ENCODE measurements at regions not wholly inside any gene's neighbourhood (a gene's known extent, or its start where the extent isn't known, plus 50 kb on each side); places are given as distances from the start of the nearest gene placed in this dataset.

GRCh38 chr17:79515110-79515509 is 95.7 kb downstream of the RBFOX3 start:
- H3K27ac ChIP-seq (ENCODE audit: low read depth, low read length) = no peak overlapping the region
- no peaks in the 10 kb centered on the region for H3K36me3 ChIP-seq (ENCODE audit: control insufficient read depth in 3 of 3, insufficient read depth in 3 of 3, low read length in 3 of 3)
- H3K4me1 ChIP-seq (ENCODE audit: control insufficient read depth in 3 of 3, insufficient read depth in 3 of 3, low read length in 3 of 3) = no peaks in the 10 kb centered on the region
- peaks cover 0 to 2% (median 0%) of the 10 kb centered on the region in 3 donors for H3K9me3 ChIP-seq (ENCODE audit: control insufficient read depth in 3 of 3, low read length in 3 of 3)
- peaks cover 32 to 50% (median 42%) of the 10 kb centered on the region in 3 donors for H3K27me3 ChIP-seq (ENCODE audit: control insufficient read depth in 3 of 3, insufficient read depth in 3 of 3, low read length in 3 of 3)
- no peak overlapping the region for H3K4me3 ChIP-seq (ENCODE audit: low read length in 3 of 3)
- H3K9ac ChIP-seq (ENCODE audit: low read depth in 1 of 3, low read length in 3 of 3) = no peak overlapping the region

GRCh38 chr17:79513820-79514535 is 96.9 kb downstream of the RBFOX3 start:
- Histone ChIP-seq H3K27ac (ENCODE audit: low read depth, low read length) (no peak overlapping the region), H3K27me3 (ENCODE audit: control insufficient read depth in 3 of 3, insufficient read depth in 3 of 3, low read length in 3 of 3) (peaks cover 23 to 44% (median 41%) of the 10 kb centered on the region in 3 donors), H3K9ac (ENCODE audit: low read depth in 1 of 3, low read length in 3 of 3) (no peak overlapping the region), H3K9me3 (ENCODE audit: control insufficient read depth in 3 of 3, low read length in 3 of 3) (peaks cover 0 to 2% (median 0%) of the 10 kb centered on the region in 3 donors), H3K36me3 (ENCODE audit: control insufficient read depth in 3 of 3, insufficient read depth in 3 of 3, low read length in 3 of 3) (no peaks in the 10 kb centered on the region), H3K4me1 (ENCODE audit: control insufficient read depth in 3 of 3, insufficient read depth in 3 of 3, low read length in 3 of 3) (no peaks in the 10 kb centered on the region), H3K4me3 (ENCODE audit: low read length in 3 of 3) (no peak overlapping the region)

- peaks cover 0 to 2% (median 0%) of the 10 kb centered on the region in 3 donors for H3K9me3 ChIP-seq (ENCODE audit: control insufficient read depth in 3 of 3, low read length in 3 of 3)
- no peak overlapping the region for H3K27ac ChIP-seq (ENCODE audit: low read depth, low read length)
- H3K36me3 ChIP-seq (ENCODE audit: control insufficient read depth in 3 of 3, insufficient read depth in 3 of 3, low read length in 3 of 3) = no peaks in the 10 kb centered on the region
- H3K9ac ChIP-seq (ENCODE audit: low read depth in 1 of 3, low read length in 3 of 3) = no peak overlapping the region
- no peaks in the 10 kb centered on the region for H3K4me1 ChIP-seq (ENCODE audit: control insufficient read depth in 3 of 3, insufficient read depth in 3 of 3, low read length in 3 of 3)
- H3K4me3 ChIP-seq (ENCODE audit: low read length in 3 of 3) = no peak overlapping the region
- H3K27me3 ChIP-seq (ENCODE audit: control insufficient read depth in 3 of 3, insufficient read depth in 3 of 3, low read length in 3 of 3) = peaks cover 23 to 43% (median 41%) of the 10 kb centered on the region in 3 donors
Observed at GRCh38 chr17:79513206-79513605, 97.6 kb downstream of the RBFOX3 start.

GRCh38 chr17:79511471-79511870 is 99.4 kb downstream of the RBFOX3 start:
- H3K9ac ChIP-seq (ENCODE audit: low read depth in 1 of 3, low read length in 3 of 3) = no peak overlapping the region
- H3K27ac ChIP-seq (ENCODE audit: low read depth, low read length) = no peak overlapping the region
- H3K9me3 ChIP-seq (ENCODE audit: control insufficient read depth in 3 of 3, low read length in 3 of 3) = peaks cover 0 to 2% (median 0%) of the 10 kb centered on the region in 3 donors
- H3K4me1 ChIP-seq (ENCODE audit: control insufficient read depth in 3 of 3, insufficient read depth in 3 of 3, low read length in 3 of 3) = no peaks in the 10 kb centered on the region
- H3K36me3 ChIP-seq (ENCODE audit: control insufficient read depth in 3 of 3, insufficient read depth in 3 of 3, low read length in 3 of 3) = no peaks in the 10 kb centered on the region
- H3K4me3 ChIP-seq (ENCODE audit: low read length in 3 of 3) = no peak overlapping the region
- peaks cover 23 to 46% (median 40%) of the 10 kb centered on the region in 3 donors for H3K27me3 ChIP-seq (ENCODE audit: control insufficient read depth in 3 of 3, insufficient read depth in 3 of 3, low read length in 3 of 3)

GRCh38 chr17:79510071-79510470 is 100.8 kb downstream of the RBFOX3 start:
- Histone ChIP-seq H3K27ac (ENCODE audit: low read depth, low read length) (no peak overlapping the region), H3K4me3 (ENCODE audit: low read length in 3 of 3) (no peak overlapping the region), H3K9ac (ENCODE audit: low read depth in 1 of 3, low read length in 3 of 3) (no peak overlapping the region), H3K27me3 (ENCODE audit: control insufficient read depth in 3 of 3, insufficient read depth in 3 of 3, low read length in 3 of 3) (peaks cover 14 to 38% (median 34%) of the 10 kb centered on the region in 3 donors), H3K9me3 (ENCODE audit: control insufficient read depth in 3 of 3, low read length in 3 of 3) (peaks cover 0 to 2% (median 0%) of the 10 kb centered on the region in 3 donors), H3K4me1 (ENCODE audit: control insufficient read depth in 3 of 3, insufficient read depth in 3 of 3, low read length in 3 of 3) (no peaks in the 10 kb centered on the region), H3K36me3 (ENCODE audit: control insufficient read depth in 3 of 3, insufficient read depth in 3 of 3, low read length in 3 of 3) (no peaks in the 10 kb centered on the region)

- H3K27ac ChIP-seq (ENCODE audit: low read depth, low read length) = no peak overlapping the region
- H3K4me3 ChIP-seq (ENCODE audit: low read length in 3 of 3) = no peak overlapping the region
- H3K9ac ChIP-seq (ENCODE audit: low read depth in 1 of 3, low read length in 3 of 3) = no peak overlapping the region
- H3K9me3 ChIP-seq (ENCODE audit: control insufficient read depth in 3 of 3, low read length in 3 of 3) = peaks cover 0 to 2% (median 0%) of the 10 kb centered on the region in 3 donors
- peaks cover 8 to 33% (median 28%) of the 10 kb centered on the region in 3 donors for H3K27me3 ChIP-seq (ENCODE audit: control insufficient read depth in 3 of 3, insufficient read depth in 3 of 3, low read length in 3 of 3)
- H3K36me3 ChIP-seq (ENCODE audit: control insufficient read depth in 3 of 3, insufficient read depth in 3 of 3, low read length in 3 of 3) = no peaks in the 10 kb centered on the region
- H3K4me1 ChIP-seq (ENCODE audit: control insufficient read depth in 3 of 3, insufficient read depth in 3 of 3, low read length in 3 of 3) = no peaks in the 10 kb centered on the region
Observed at GRCh38 chr17:79509490-79509889, 101.4 kb downstream of the RBFOX3 start.

- Histone ChIP-seq H3K36me3 (ENCODE audit: control insufficient read depth in 3 of 3, insufficient read depth in 3 of 3, low read length in 3 of 3) (no peaks in the 10 kb centered on the region), H3K27ac (ENCODE audit: low read depth, low read length) (no peak overlapping the region), H3K4me3 (ENCODE audit: low read length in 3 of 3) (no peak overlapping the region), H3K4me1 (ENCODE audit: control insufficient read depth in 3 of 3, insufficient read depth in 3 of 3, low read length in 3 of 3) (no peaks in the 10 kb centered on the region), H3K27me3 (ENCODE audit: control insufficient read depth in 3 of 3, insufficient read depth in 3 of 3, low read length in 3 of 3) (peaks cover 8 to 37% (median 23%) of the 10 kb centered on the region in 3 donors), H3K9me3 (ENCODE audit: control insufficient read depth in 3 of 3, low read length in 3 of 3) (peaks cover 0 to under 1% (median 0%) of the 10 kb centered on the region in 3 donors), H3K9ac (ENCODE audit: low read depth in 1 of 3, low read length in 3 of 3) (no peak overlapping the region)
Observed at GRCh38 chr17:79509008-79509407, 101.8 kb downstream of the RBFOX3 start.

GRCh38 chr17:79508291-79508716 is 102.5 kb downstream of the RBFOX3 start:
- Histone ChIP-seq H3K4me3 (ENCODE audit: low read length in 3 of 3) (no peak overlapping the region), H3K36me3 (ENCODE audit: control insufficient read depth in 3 of 3, insufficient read depth in 3 of 3, low read length in 3 of 3) (no peaks in the 10 kb centered on the region), H3K27ac (ENCODE audit: low read depth, low read length) (no peak overlapping the region), H3K4me1 (ENCODE audit: control insufficient read depth in 3 of 3, insufficient read depth in 3 of 3, low read length in 3 of 3) (no peaks in the 10 kb centered on the region), H3K9me3 (ENCODE audit: control insufficient read depth in 3 of 3, low read length in 3 of 3) (no peaks in the 10 kb centered on the region), H3K27me3 (ENCODE audit: control insufficient read depth in 3 of 3, insufficient read depth in 3 of 3, low read length in 3 of 3) (peaks cover 7 to 43% (median 22%) of the 10 kb centered on the region in 3 donors), H3K9ac (ENCODE audit: low read depth in 1 of 3, low read length in 3 of 3) (no peak overlapping the region)

- Histone ChIP-seq H3K4me1 (ENCODE audit: control insufficient read depth in 3 of 3, insufficient read depth in 3 of 3, low read length in 3 of 3) (no peaks in the 10 kb centered on the region), H3K9me3 (ENCODE audit: control insufficient read depth in 3 of 3, low read length in 3 of 3) (peaks cover 0 to 2% (median 0%) of the 10 kb centered on the region in 3 donors), H3K9ac (ENCODE audit: low read depth in 1 of 3, low read length in 3 of 3) (no peak overlapping the region), H3K36me3 (ENCODE audit: control insufficient read depth in 3 of 3, insufficient read depth in 3 of 3, low read length in 3 of 3) (no peaks in the 10 kb centered on the region), H3K27ac (ENCODE audit: low read depth, low read length) (no peak overlapping the region), H3K4me3 (ENCODE audit: low read length in 3 of 3) (no peak overlapping the region), H3K27me3 (ENCODE audit: control insufficient read depth in 3 of 3, insufficient read depth in 3 of 3, low read length in 3 of 3) (peaks cover 11 to 52% (median 20%) of the 10 kb centered on the region in 3 donors)
Observed at GRCh38 chr17:79506955-79507354, 103.9 kb downstream of the RBFOX3 start.

GRCh38 chr17:79506150-79506870 is 104.5 kb downstream of the RBFOX3 start:
- Histone ChIP-seq H3K4me3 (ENCODE audit: low read length in 3 of 3) (no peak overlapping the region), H3K27me3 (ENCODE audit: control insufficient read depth in 3 of 3, insufficient read depth in 3 of 3, low read length in 3 of 3) (peaks cover 13 to 58% (median 22%) of the 10 kb centered on the region in 3 donors), H3K9me3 (ENCODE audit: control insufficient read depth in 3 of 3, low read length in 3 of 3) (peaks cover 0 to 2% (median 0%) of the 10 kb centered on the region in 3 donors), H3K4me1 (ENCODE audit: control insufficient read depth in 3 of 3, insufficient read depth in 3 of 3, low read length in 3 of 3) (no peaks in the 10 kb centered on the region), H3K36me3 (ENCODE audit: control insufficient read depth in 3 of 3, insufficient read depth in 3 of 3, low read length in 3 of 3) (no peaks in the 10 kb centered on the region), H3K27ac (ENCODE audit: low read depth, low read length) (no peak overlapping the region), H3K9ac (ENCODE audit: low read depth in 1 of 3, low read length in 3 of 3) (no peak overlapping the region)

Measured in skeletal muscle tissue (tissue), 3 donors.